DMS 273 (cell line): ENCODE measurements at regions not wholly inside any gene's neighbourhood (a gene's known extent, or its start where the extent isn't known, plus 50 kb on each side); places are given as distances from the start of the nearest gene placed in this dataset.
"Not testable (repeated sequence)": the region's sequence is repeated elsewhere in the genome, so short reads cannot be mapped to it uniquely, and the experiment has no call there.

Experiments used
- DNase-seq: peaks from one replicate; lab custom pipeline; 2025; ENCODE audit not compliant: unreplicated experiment; lab: John Stamatoyannopoulos, UW

- peak; percentile 71 for DNase-seq
These were observed 173.6 kb downstream of the IRF8 start for GRCh38 chr16:86072328-86073102.

- DNase-seq: no peak
These were observed 174.2 kb downstream of the IRF8 start for GRCh38 chr16:86073103-86073625.

DNA sequence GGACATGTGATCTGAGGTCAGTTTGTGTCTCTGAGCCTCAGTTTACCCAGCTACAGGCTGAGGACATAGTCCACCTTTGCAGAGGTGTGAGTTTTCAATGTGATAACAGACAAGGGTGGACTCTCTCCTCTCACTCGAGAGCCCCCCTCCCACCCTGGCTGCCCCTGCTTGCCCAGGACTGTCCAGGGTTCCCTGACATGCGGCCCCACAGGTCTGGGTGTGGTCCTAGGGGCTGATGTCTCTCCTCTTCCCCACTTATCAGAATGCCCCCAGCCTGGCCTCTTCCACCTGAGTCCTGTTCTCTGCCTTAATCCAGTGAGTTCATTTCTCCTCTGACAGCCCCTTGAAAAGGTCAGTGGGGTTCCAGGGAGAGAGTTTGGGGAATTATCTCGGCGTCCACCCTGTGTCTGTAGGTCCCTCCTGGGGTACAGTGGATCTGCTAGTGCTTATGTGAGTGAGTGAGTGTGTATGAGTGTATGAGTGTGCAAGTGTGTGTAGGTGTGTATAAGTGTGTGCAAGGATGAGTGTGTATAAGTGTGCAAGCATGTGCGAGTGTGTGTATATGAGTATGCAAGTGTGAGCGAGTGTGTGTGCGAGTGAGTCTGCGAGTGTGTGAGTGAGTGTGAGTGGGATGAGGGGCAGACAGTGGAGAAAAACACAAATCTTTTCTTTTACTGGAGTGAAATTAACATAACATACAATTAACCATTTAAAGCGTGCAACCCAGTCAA is 175.0 kb downstream of the IRF8 start:
- DNase-seq: no peak

DNA sequence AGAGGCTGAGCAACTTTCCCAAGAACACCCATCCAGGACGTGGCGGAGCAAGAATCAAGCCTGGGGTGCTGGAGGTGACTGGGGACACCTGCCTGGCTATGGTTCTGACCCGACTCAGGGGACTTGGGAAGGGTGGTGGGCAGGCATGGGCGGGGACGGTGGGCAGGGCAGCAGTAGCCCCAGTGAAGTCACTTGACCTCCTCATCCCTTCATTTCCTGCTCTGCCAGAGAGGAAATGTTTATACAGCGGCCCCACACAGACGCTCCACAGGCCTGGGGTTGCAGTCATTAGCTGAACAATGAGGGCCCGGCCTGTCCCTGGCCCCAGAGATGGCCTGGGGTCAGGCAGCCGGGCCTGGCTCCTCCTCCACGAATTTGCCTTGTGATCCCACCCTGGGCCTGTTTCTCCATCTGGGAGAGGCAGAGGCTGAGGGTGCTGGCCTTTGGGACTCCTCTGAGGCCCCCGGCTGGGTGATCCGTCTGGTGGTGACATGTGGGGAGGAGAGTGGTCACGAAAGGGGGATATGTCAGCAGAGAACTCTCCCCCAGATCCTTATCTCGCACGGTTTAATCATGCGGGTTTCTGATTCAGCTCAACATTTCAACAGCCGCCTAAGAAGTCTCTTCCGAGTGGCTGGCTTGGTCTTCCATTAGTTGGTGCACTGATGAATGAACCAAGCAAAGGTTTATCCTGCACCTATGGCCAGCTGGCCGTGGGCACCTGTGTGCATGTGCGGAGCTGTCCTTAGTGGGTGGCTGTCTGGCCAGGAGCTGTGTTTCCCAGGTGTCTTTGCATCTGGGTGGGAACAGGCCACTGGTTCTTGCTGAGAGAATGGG is 175.9 kb downstream of the IRF8 start:
- DNase-seq: no peak

GRCh38 chr16:86075488-86075785 is 176.5 kb downstream of the IRF8 start:
- DNase-seq: no peak

- DNase-seq: no peak
These were observed 177.0 kb downstream of the IRF8 start for GRCh38 chr16:86075839-86076440.

DNA sequence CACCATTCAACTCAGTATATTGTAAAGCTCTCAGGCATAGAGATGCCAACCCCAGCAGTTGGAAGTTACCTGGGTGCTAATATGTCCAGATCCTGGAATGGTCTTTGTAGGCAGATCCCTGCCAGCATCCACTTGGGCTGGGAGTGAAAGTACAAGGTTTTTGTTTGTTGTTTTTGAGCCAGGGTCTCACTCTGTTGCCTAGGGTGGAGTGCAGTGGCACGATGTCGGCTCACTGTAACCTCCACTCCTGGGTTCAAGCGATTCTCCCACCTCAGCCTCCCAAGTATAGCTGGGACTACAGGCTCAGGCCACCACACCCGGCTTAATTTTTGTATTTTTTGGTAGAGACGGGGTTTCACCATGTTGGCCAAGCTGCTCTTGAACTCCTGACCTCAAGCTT is 177.6 kb downstream of the IRF8 start:
- no peak for DNase-seq

GRCh38 chr16:86077243-86077940 is 178.4 kb downstream of the IRF8 start:
- DNase-seq: no peak

DNA sequence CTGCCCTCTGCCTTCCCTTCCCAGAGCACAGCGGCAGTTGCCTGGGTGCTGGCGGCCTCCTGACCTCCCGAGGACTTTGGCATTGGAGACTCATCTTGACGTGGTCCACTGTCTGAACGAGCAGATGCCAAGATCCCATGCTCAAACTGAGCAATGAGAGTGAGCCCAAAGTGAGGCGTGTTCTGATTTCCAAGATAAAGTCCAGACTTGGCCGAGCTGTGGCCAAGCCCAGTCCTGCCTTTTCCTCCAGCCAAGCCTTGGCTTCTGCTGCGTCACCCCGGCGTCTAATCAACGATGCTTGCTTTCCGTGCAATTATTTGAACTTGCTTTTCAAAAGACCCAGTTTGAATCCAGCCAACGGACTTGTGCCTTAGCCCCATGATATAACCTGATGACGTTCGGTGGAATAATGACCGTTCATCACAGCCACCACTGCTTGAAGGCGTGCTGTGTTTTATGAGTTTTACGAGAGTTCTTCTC is 179.2 kb downstream of the IRF8 start:
- no peak for DNase-seq

- DNase-seq: not testable (repeated sequence)
These were observed 179.7 kb downstream of the IRF8 start for GRCh38 chr16:86078711-86079110.

DNA sequence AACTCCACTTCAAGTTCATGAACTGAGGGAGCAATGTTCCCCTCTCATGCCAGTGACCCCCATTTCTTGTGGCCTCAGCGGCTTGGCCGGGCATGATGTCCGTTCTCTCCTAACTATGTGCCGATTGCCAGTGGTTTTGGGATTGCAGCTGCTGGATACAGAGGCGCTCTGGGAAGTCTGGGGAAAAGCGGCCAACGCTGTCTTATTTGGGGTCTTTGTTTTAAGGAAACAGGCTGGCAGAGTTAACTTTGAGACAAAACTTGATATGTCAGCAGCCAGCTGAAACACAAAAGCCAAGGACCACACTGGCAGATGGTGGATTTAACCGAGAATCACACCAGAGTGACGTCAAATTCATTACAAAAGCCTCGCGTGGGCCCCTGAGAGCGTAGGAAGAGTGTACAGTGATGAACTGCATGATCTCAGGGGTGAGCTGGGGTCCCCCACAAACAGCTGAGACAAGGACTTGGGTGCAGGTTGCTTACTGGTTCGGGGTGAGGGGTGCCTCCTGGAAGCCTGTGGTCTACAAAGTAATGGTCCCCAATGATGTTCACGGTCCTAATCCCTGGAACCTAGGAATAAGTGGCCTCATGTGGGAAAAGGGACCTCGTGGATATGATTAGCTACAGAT is 180.4 kb downstream of the IRF8 start:
- no peak for DNase-seq

DNA sequence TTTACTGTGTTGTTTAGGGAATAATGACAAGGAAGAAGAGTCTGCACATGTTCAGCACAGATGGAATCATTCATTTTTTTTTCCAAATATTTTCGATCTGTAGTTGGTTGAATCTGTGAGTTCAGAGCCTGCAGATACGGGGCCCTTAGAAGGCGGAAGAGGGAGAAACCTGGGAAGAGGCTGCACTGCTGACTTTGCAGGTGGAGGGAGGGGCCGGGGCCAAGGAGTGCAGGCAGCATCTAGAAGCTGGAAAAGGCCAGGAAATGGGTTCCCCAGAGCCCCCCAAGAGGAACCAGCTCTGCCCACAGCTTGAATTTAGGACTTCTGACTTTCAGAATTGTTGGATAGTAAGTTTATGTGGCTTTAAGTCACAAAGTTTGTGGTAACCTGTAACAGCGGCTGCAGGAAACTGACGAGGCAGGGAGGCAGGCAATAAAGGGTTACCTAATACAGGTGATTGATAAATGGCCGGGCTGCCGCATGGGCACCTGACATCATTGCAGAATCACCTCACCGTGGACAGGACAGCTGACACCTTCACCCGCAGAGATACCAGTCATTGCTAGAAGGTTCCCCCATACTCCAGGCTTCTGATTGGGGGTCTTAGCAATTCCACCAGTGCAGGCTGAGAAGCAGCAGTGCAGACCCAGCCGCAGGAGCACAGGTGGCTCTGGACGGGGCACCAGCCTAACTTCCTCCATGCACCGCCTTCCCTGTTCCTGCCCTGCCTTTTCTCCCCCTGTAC is 181.3 kb downstream of the IRF8 start:
- DNase-seq: no peak

DNA sequence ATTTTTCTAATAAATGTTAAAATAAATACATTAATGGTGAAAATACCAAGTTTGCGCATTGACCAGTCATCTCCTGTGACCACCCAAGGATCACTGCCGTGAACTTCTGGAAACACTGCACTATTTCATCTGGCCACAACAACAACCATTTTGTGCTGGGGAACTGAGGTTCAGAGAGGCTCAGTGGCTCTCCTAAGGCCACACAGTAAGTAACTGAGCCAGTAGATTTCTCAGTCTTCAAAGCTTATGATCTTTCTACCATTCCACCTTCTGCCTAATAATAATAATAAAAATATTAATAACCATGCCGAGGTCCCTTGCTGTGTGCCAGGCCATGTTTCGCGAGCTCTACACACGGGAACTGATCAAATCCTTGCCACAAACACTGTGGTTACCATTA is 182.0 kb downstream of the IRF8 start:
- DNase-seq: no peak

DNA sequence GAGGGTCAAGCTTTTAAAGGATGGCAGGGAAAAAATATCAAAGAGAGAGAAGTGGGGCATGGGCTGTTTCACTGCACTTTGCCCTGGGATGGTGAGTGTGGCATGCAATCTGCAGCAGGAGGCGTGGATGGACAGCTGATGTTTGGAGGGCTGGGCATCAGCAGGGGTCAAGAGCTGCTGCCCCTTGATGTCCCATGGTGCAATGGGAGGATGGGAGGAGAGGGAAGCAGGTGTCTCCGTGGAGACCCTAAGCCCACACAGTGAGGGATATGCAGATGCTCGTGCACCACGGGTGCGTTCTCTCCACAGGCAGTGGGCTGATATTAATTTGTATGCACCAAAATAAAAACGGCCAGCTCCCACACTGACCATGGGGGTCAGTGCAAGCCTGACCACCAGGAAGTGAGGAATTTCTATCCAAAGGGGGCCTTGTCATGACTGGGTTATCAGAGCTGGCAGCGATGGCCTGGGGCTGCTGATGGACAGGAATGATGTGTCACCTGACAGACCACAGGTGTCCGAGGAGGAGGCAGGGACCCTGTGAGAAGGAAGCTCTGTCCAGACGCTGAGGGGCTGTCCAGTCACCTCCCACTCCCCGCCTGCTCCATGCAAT is 183.6 kb downstream of the IRF8 start:
- no peak for DNase-seq

- no peak for DNase-seq
These were observed 184.5 kb downstream of the IRF8 start for GRCh38 chr16:86083382-86084002.

GRCh38 chr16:86085161-86085611 is 186.2 kb downstream of the IRF8 start:
- no peak for DNase-seq

GRCh38 chr16:86085795-86086194 is 186.8 kb downstream of the IRF8 start:
- DNase-seq: no peak

GRCh38 chr16:86086471-86086870 is 187.5 kb downstream of the IRF8 start:
- DNase-seq: no peak
